CD4-positive, alpha-beta T cell (primary cell): ENCODE measurements at regions not wholly inside any gene's neighbourhood (a gene's known extent, or its start where the extent isn't known, plus 50 kb on each side); places are given as distances from the start of the nearest gene placed in this dataset.

Source experiments
- ATAC-seq: fragments of 200-7000 bp; cut with Tn5 transposase; one replicate; pipeline ENCODE4 v1.10.0; 2022; ENCODE audit warnings: mild to moderate bottlenecking; ENCODE audit not compliant: poor library complexity
- CTCF ChIA-PET: fragments of 350-600 bp; sonication (Branson Sonifier 250); formaldehyde crosslinking; loops from one replicate; lab custom pipeline; 2021; ENCODE audit warnings: antibody characterized with exemption, inconsistent platforms; lab: Charles Lee
- POLR2A ChIA-PET: fragments of 350-600 bp; sonication (Branson Sonifier 250); formaldehyde crosslinking; loops from one replicate; lab custom pipeline; 2021; ENCODE audit warnings: antibody characterized with exemption, inconsistent platforms; lab: Charles Lee
- DNase-seq, 14 experiments: peaks; one replicate each; pipeline ENCODE4 v3.0.0-alpha.2; 2013 to 2020; ENCODE audit warnings: mixed read lengths in 2 of 14
- H3K27ac ChIP-seq, 2 donors: one replicate each; pipeline versions ENCODE4 v1.5.1 to v1.7.0; 2013; ENCODE audit warnings: low read length in 2 of 2, low read depth in 1 of 2, mild to moderate bottlenecking in 1 of 2
- H3K27me3 ChIP-seq, 2 experiments: 1 replicate in 1 of 2; 2 replicates in 1 of 2; pipeline versions ENCODE4 v1.6.1 to v1.7.0; 2013; ENCODE audit warnings: low read length in 2 of 2, control low read depth in 1 of 2, mild to moderate bottlenecking in 1 of 2, moderate library complexity in 1 of 2; ENCODE audit not compliant: insufficient read depth in 2 of 2, control insufficient read depth in 1 of 2
- H3K36me3 ChIP-seq: one replicate; pipeline ENCODE4 v1.6.1; 2013; ENCODE audit warnings: low read length, control low read depth; ENCODE audit not compliant: insufficient read depth
- H3K4me1 ChIP-seq: one replicate; pipeline ENCODE4 v1.6.1; 2013; ENCODE audit warnings: low read length, control low read depth; ENCODE audit not compliant: insufficient read depth
- H3K4me3 ChIP-seq: one replicate; pipeline ENCODE4 v1.5.1; 2013; ENCODE audit warnings: mild to moderate bottlenecking, low read length, moderate library complexity
- H3K9me3 ChIP-seq, 2 experiments: 1 replicate in 1 of 2; 2 replicates in 1 of 2; pipeline versions ENCODE4 v1.6.1 to v1.7.0; 2013; ENCODE audit warnings: low read length in 2 of 2, mild to moderate bottlenecking in 2 of 2, control low read depth in 1 of 2, moderate library complexity in 1 of 2; ENCODE audit not compliant: control insufficient read depth in 1 of 2, insufficient read depth in 1 of 2
- H3K27ac Mint-ChIP-seq: one replicate; pipeline ENCODE4 v1.8.0; 2020; ENCODE audit warnings: mixed read lengths
- H3K27me3 Mint-ChIP-seq: one replicate; pipeline ENCODE4 v1.8.0; 2021; ENCODE audit warnings: mixed read lengths
- H3K36me3 Mint-ChIP-seq: one replicate; pipeline ENCODE4 v1.8.0; 2021; ENCODE audit warnings: low read depth, mixed read lengths
- H3K4me1 Mint-ChIP-seq: one replicate; pipeline ENCODE4 v1.8.0; 2021; ENCODE audit warnings: low read depth, mixed read lengths
- H3K4me3 Mint-ChIP-seq: one replicate; pipeline ENCODE4 v1.8.0; 2020; ENCODE audit warnings: mild to moderate bottlenecking, mixed read lengths
- H3K9me3 Mint-ChIP-seq: one replicate; pipeline ENCODE4 v1.8.0; 2020; ENCODE audit warnings: mixed read lengths
- CTCF ChIP-seq: fragments of 200-600 bp; IDR thresholded peaks from one replicate; pipeline ENCODE4 v1.8.0; 2022; ENCODE audit warnings: antibody characterized with exemption, mild to moderate bottlenecking
- intact Hi-C, 2 experiments: fragments of 100-400 bp; cut with DNase I in 1 of 2; cut with micrococcal nuclease in 1 of 2; formaldehyde crosslinking; loops; one replicate each; pipeline versions ENCODE4 v1.15.1 to v1.9.0; 2023 to 2025; cut with DNase I, micrococcal nuclease

GRCh38 chr11:114811971-114812370, 133.6 kb downstream of the NXPE2 start:
- no peaks in the 10 kb centered on the region for H3K9me3 Mint-ChIP-seq
- no peaks in the 10 kb centered on the region for H3K4me1 ChIP-seq
- H3K4me1 Mint-ChIP-seq: no peaks in the 10 kb centered on the region
- H3K4me3 Mint-ChIP-seq: no peak overlapping the region
- H3K27ac Mint-ChIP-seq: no peak overlapping the region
- ChIA-PET POLR2A (no interaction called here), CTCF (no interaction called here)
- no peaks in the 10 kb centered on the region for H3K27me3 ChIP-seq
- ATAC-seq: no peak
- H3K9me3 ChIP-seq: no peaks in the 10 kb centered on the region
- H3K36me3 Mint-ChIP-seq: no peaks in the 10 kb centered on the region
- no peaks in the 10 kb centered on the region for H3K36me3 ChIP-seq
- no peak overlapping the region for H3K4me3 ChIP-seq
- no peak for DNase-seq
- no peaks in the 10 kb centered on the region for H3K27me3 Mint-ChIP-seq
- no peak for TF ChIP-seq CTCF
- no peak overlapping the region for H3K27ac ChIP-seq
- intact Hi-C loops: no loop called here

- H3K9me3 Mint-ChIP-seq: no peaks in the 10 kb centered on the region
- CTCF ChIA-PET: no interaction called here
These were observed 134.4 kb downstream of the NXPE2 start for GRCh38 chr11:114812733-114813132.

GRCh38 chr11:114813189-114813718, 134.9 kb downstream of the NXPE2 start:
- Histone ChIP-seq H3K36me3 (no peaks in the 10 kb centered on the region), H3K4me3 (no peak overlapping the region), H3K9me3 (no peaks in the 10 kb centered on the region), H3K27me3 (no peaks in the 10 kb centered on the region), H3K27ac (no peak overlapping the region), H3K4me1 (no peaks in the 10 kb centered on the region)
- ATAC-seq (no peak), DNase-seq (no peak)
- Mint-ChIP-seq H3K4me1 (no peaks in the 10 kb centered on the region), H3K4me3 (no peak overlapping the region), H3K27me3 (no peaks in the 10 kb centered on the region), H3K9me3 (no peaks in the 10 kb centered on the region), H3K36me3 (no peaks in the 10 kb centered on the region), H3K27ac (no peak overlapping the region)
- intact Hi-C loops: no loop called here
- no peak for TF ChIP-seq CTCF
- CTCF ChIA-PET: no interaction called here
- POLR2A ChIA-PET: no interaction called here

More at GRCh38 chr11:114812733-114813132, 134.4 kb downstream of the NXPE2 start:
- Mint-ChIP-seq H3K4me3 (no peak overlapping the region), H3K27me3 (no peaks in the 10 kb centered on the region), H3K4me1 (no peaks in the 10 kb centered on the region), H3K36me3 (no peaks in the 10 kb centered on the region), H3K27ac (no peak overlapping the region)
- H3K4me3 ChIP-seq: no peak overlapping the region
- ATAC-seq (no peak), DNase-seq (no peak)
- no peak for TF ChIP-seq CTCF
- no peaks in the 10 kb centered on the region for H3K36me3 ChIP-seq
- H3K27me3 ChIP-seq: no peaks in the 10 kb centered on the region
- no peaks in the 10 kb centered on the region for H3K9me3 ChIP-seq
- no peak overlapping the region for H3K27ac ChIP-seq
- intact Hi-C loops: no loop called here
- POLR2A ChIA-PET: no interaction called here
- no peaks in the 10 kb centered on the region for H3K4me1 ChIP-seq
